Panc1 (cell line): ENCODE measurements at regions not wholly inside any gene's neighbourhood (a gene's known extent, or its start where the extent isn't known, plus 50 kb on each side); places are given as distances from the start of the nearest gene placed in this dataset.

Source experiments
- POLR2AphosphoS5 ChIP-seq: IDR thresholded peaks from 2 replicates; pipeline ENCODE4 v1.6.1; 2012; ENCODE audit warnings: mild to moderate bottlenecking, low read depth, low read length, moderate library complexity
- TF ChIP-seq, protein P1 (sequence below): fragments of 450-650 bp; IDR thresholded peaks from 2 replicates; pipeline ENCODE4 v1.5.1; 2017; ENCODE audit warnings: mild to moderate bottlenecking
- TF ChIP-seq, protein P2 (sequence below), 2 experiments: IDR thresholded peaks; 2 replicates each; pipeline ENCODE4 v1.6.1; 2011 to 2012; ENCODE audit warnings: low read depth in 2 of 2, control low read depth in 1 of 2, low read length in 1 of 2, mild to moderate bottlenecking in 1 of 2, moderate library complexity in 1 of 2; ENCODE audit not compliant: insufficient read depth in 1 of 2

DNA sequence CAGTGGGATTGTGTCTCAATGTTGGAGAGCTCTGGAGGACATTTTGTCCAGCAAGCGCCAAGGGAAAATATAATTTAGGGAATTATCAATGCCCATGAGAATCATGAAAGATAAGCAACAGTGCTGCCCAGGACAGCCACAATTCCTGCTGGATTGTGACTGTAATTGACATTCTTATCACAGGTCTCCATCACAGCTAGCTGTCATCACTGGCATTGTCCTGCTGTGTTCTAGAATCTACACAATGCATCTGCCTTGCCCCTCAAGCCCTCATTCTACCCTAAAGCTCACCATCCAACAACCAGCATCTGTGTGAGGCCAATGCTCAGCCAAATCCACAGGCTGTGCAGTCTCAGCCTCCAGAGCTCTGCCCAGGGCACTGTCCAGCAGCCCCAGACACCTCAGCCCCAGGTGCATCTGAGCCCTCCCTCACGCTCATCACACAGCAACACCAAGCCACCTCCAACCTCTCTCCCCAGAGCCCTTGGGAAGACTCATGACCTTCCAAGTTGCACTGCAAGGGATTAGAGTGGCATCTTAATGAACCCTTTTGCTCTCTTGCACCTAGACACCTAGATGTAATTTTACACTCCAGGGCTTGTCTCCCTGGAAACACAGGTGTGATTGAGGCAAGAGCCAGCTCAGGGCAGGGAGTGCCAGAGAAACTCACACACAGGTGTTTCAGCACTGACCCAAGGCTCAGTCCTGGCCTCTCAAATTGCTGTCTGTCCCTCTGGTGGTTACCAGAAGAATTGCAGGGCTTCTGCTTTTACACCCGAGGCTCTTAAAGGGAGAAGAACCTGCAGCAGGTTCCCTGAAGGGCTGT, 85.2 kb upstream of the PHACTR3 start:
- TF ChIP-seq, protein P1, sequence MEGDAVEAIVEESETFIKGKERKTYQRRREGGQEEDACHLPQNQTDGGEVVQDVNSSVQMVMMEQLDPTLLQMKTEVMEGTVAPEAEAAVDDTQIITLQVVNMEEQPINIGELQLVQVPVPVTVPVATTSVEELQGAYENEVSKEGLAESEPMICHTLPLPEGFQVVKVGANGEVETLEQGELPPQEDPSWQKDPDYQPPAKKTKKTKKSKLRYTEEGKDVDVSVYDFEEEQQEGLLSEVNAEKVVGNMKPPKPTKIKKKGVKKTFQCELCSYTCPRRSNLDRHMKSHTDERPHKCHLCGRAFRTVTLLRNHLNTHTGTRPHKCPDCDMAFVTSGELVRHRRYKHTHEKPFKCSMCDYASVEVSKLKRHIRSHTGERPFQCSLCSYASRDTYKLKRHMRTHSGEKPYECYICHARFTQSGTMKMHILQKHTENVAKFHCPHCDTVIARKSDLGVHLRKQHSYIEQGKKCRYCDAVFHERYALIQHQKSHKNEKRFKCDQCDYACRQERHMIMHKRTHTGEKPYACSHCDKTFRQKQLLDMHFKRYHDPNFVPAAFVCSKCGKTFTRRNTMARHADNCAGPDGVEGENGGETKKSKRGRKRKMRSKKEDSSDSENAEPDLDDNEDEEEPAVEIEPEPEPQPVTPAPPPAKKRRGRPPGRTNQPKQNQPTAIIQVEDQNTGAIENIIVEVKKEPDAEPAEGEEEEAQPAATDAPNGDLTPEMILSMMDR = peak; percentile 91
- TF ChIP-seq, protein P2, sequence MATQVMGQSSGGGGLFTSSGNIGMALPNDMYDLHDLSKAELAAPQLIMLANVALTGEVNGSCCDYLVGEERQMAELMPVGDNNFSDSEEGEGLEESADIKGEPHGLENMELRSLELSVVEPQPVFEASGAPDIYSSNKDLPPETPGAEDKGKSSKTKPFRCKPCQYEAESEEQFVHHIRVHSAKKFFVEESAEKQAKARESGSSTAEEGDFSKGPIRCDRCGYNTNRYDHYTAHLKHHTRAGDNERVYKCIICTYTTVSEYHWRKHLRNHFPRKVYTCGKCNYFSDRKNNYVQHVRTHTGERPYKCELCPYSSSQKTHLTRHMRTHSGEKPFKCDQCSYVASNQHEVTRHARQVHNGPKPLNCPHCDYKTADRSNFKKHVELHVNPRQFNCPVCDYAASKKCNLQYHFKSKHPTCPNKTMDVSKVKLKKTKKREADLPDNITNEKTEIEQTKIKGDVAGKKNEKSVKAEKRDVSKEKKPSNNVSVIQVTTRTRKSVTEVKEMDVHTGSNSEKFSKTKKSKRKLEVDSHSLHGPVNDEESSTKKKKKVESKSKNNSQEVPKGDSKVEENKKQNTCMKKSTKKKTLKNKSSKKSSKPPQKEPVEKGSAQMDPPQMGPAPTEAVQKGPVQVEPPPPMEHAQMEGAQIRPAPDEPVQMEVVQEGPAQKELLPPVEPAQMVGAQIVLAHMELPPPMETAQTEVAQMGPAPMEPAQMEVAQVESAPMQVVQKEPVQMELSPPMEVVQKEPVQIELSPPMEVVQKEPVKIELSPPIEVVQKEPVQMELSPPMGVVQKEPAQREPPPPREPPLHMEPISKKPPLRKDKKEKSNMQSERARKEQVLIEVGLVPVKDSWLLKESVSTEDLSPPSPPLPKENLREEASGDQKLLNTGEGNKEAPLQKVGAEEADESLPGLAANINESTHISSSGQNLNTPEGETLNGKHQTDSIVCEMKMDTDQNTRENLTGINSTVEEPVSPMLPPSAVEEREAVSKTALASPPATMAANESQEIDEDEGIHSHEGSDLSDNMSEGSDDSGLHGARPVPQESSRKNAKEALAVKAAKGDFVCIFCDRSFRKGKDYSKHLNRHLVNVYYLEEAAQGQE (IDR thresholded peaks at IDR 0.05; ENCODE audit: insufficient read depth in 1 of 2, low read depth in 2 of 2, low read length in 1 of 2) = no peak
- TF ChIP-seq POLR2AphosphoS5 = no peak
